Mucosa of rectum (tissue), 2 donors: ENCODE measurements at regions not wholly inside any gene's neighbourhood (a gene's known extent, or its start where the extent isn't known, plus 50 kb on each side); places are given as distances from the start of the nearest gene placed in this dataset.
"Not testable (repeated sequence)": the region's sequence is repeated elsewhere in the genome, so short reads cannot be mapped to it uniquely, and the experiment has no call there.

Source experiments
- H3K27ac ChIP-seq, 2 donors: one replicate each; pipeline ENCODE4 v1.7.0; 2013; ENCODE audit warnings: inconsistent platforms in 2 of 2, low read depth in 2 of 2, low read length in 2 of 2
- H3K27me3 ChIP-seq, 2 donors: one replicate each; pipeline ENCODE4 v1.7.0; 2013; ENCODE audit warnings: low read length in 2 of 2; ENCODE audit not compliant: control insufficient read depth in 2 of 2, insufficient read depth in 2 of 2
- H3K36me3 ChIP-seq, 2 donors: one replicate each; pipeline ENCODE4 v1.7.0; 2013; ENCODE audit warnings: low read length in 2 of 2; ENCODE audit not compliant: control insufficient read depth in 2 of 2, insufficient read depth in 2 of 2
- H3K4me1 ChIP-seq, 2 donors: one replicate each; pipeline ENCODE4 v1.7.0; 2013; ENCODE audit warnings: low read length in 2 of 2, mild to moderate bottlenecking in 1 of 2; ENCODE audit not compliant: control insufficient read depth in 2 of 2, insufficient read depth in 2 of 2
- H3K4me3 ChIP-seq, 2 donors: one replicate each; pipeline ENCODE4 v1.7.0; 2013; ENCODE audit warnings: low read length in 2 of 2
- H3K9ac ChIP-seq, 2 donors: one replicate each; pipeline ENCODE4 v1.7.0; 2013; ENCODE audit warnings: low read length in 2 of 2, low read depth in 1 of 2, mild to moderate bottlenecking in 1 of 2
- H3K9me3 ChIP-seq, 2 donors: one replicate each; pipeline ENCODE4 v1.7.0; 2013; ENCODE audit warnings: low read length in 2 of 2; ENCODE audit not compliant: control insufficient read depth in 2 of 2
- donor health status: healthy.
- donor health status: Normal muscosa, but diverticular disease.

DNA sequence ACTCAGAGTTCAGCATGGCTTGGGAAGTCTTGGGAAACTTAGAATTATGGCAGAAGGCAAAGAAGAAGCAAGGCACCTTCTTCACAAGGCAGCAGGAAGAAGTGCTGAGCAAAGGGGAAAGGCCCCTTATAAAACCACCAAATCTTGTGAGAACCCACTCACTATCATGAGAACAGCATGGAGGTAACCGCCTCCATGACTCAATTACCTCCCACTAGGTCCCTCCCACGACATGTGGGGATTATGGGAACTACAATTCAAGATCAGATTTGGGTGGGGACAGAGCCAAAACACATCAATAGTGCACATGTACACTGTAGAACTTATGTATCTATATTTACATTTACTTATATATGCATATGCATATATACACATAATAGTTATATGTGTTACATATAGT is 565.3 kb upstream of the NR2F2 start:
- Histone ChIP-seq H3K27ac (no peak overlapping the region), H3K9me3 (no peaks in the 10 kb centered on the region), H3K9ac (no peak overlapping the region), H3K4me1 (no peaks in the 10 kb centered on the region), H3K36me3 (no peaks in the 10 kb centered on the region), H3K4me3 (no peak overlapping the region), H3K27me3 (no peaks in the 10 kb centered on the region)

DNA sequence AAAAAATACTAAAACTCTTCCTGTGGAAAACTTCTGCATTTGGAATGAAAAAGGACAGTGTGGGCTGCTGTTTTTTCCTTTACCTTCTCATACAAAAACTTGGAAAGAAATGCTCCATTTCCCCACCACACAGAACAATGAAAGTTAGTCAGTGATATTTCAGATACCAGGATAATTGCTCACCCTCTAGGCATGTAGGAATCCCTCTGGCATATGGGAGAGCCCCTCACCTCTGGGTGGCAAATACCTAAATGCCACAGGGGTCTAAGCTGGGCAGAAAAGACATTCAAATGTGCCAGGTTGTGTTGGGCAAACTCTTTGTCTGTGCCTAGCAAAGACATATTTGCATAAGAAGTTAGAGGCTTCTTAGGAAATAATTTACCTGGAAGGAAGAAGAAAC is 560.3 kb upstream of the NR2F2 start:
- Histone ChIP-seq H3K36me3 (no peaks in the 10 kb centered on the region), H3K27ac (no peak overlapping the region), H3K4me3 (no peak overlapping the region), H3K4me1 (no peaks in the 10 kb centered on the region), H3K27me3 (no peaks in the 10 kb centered on the region), H3K9me3 (no peaks in the 10 kb centered on the region), H3K9ac (no peak overlapping the region)

DNA sequence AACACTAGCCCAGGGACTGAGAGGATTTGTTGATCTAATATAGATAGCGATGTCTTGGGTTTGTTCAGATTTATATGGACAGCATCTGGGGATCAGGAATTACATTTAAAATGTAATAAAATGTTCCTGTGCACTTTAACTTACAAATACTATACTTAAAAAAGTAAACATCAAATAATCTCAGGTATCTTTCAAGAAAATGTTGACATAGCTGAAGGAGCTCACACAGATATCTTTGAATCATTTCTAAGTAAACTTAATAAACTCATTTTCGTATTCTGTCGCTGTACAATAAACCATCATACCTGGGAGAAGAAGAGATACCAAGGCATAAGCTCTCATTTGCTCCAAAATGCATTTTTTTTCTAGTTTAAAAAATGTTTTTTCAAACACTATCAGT is 557.5 kb upstream of the NR2F2 start:
- H3K36me3 ChIP-seq, result no peaks in the 10 kb centered on the region
- H3K4me3 ChIP-seq, result no peak overlapping the region
- no peak overlapping the region for H3K27ac ChIP-seq
- no peak overlapping the region for H3K9ac ChIP-seq
- H3K9me3 ChIP-seq, result peaks cover 0 to 1% of the 10 kb centered on the region in 2 donors
- H3K4me1 ChIP-seq, result no peaks in the 10 kb centered on the region
- no peaks in the 10 kb centered on the region for H3K27me3 ChIP-seq

DNA sequence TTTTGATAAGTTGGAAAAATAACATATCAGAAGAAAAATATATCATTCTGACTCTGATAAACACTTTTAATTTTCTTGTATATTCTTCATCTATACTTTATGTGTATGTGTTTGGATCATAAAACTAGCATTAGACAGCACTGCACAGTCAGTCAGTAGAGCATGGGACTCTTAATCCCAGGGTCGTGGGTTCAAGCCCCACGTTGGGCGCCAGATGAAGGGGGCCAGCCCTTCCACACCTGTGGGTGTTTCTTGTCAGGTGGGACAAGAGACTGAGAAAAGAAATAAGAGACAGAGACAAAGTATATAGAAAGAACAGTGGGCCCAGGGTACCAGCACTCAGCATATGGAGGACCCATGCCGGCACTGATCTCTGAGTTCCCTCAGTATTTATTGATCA is 546.0 kb upstream of the NR2F2 start:
- no peaks in the 10 kb centered on the region for H3K4me1 ChIP-seq
- H3K9me3 ChIP-seq, result peaks cover 4 to 13% of the 10 kb centered on the region in 2 donors
- no peak overlapping the region for H3K9ac ChIP-seq
- H3K36me3 ChIP-seq, result no peaks in the 10 kb centered on the region
- no peak overlapping the region for H3K27ac ChIP-seq
- no peak overlapping the region for H3K4me3 ChIP-seq
- H3K27me3 ChIP-seq, result no peaks in the 10 kb centered on the region

DNA sequence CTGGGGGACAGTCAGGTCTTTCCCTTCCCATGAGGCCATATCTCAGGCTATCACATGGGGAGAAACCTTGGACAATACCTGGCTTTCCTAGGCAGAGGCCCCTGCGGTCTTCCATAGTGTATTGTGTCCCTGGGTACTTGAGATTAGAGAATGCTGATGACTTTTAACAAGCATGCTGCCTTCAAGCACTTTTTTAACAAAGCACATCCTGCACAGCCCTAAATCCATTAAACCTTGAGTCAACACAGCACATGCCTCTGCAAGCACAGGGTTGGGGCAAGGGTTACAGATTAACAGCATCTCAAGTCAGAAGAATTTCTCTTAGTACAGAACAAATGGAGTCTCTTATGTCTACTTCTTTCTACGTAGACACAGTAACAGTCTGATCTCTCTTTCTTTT is 545.2 kb upstream of the NR2F2 start:
- not testable (repeated sequence) for H3K4me3 ChIP-seq, H3K27ac ChIP-seq, H3K36me3 ChIP-seq, H3K27me3 ChIP-seq, H3K4me1 ChIP-seq, H3K9ac ChIP-seq
- H3K9me3 ChIP-seq, result peaks cover 4 to 13% of the 10 kb centered on the region in 2 donors

DNA sequence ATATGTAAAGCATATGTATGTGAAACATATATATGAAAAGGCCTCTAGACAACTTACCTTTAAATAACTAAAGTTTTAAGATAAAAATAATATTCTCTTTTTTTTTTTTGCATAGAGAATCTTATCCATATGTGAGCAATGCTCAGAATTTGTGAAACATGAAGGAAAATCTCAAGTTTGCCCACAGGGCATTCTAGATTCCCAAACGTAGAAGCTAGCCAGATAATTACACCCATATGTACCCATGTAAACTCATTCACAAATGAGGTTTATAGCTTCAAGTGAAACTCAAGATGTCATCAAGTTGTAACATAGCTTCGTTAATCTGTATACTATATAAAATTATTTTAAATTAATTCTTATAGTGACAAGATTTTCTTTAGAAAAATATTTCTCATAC is 537.3 kb upstream of the NR2F2 start:
- no peak overlapping the region for H3K9ac ChIP-seq
- H3K27me3 ChIP-seq, result no peaks in the 10 kb centered on the region
- no peaks in the 10 kb centered on the region for H3K36me3 ChIP-seq
- no peak overlapping the region for H3K4me3 ChIP-seq
- H3K4me1 ChIP-seq, result no peaks in the 10 kb centered on the region
- no peak overlapping the region for H3K27ac ChIP-seq
- H3K9me3 ChIP-seq, result no peaks in the 10 kb centered on the region

DNA sequence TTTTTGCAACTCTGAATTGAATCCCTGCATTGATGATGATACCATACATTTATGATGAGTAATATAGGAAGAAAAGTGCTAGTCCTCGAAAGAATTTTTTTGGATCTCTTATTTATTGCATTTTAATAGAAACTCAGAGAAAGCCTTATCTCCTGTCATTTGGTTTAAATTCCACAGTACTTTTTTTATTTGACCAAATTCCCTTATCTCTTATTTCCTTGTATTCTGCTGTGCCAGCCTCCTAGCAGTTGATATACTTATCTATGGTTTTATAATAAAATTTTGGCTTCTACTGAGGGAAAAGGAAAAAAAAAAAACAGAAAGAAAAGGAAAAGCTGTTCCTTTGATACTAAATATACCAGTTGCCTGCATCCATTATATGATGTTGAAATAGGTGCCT is 535.1 kb upstream of the NR2F2 start:
- no peak overlapping the region for H3K27ac ChIP-seq
- no peak overlapping the region for H3K9ac ChIP-seq
- H3K4me1 ChIP-seq, result no peaks in the 10 kb centered on the region
- H3K27me3 ChIP-seq, result no peaks in the 10 kb centered on the region
- H3K9me3 ChIP-seq, result no peaks in the 10 kb centered on the region
- no peak overlapping the region for H3K4me3 ChIP-seq
- H3K36me3 ChIP-seq, result no peaks in the 10 kb centered on the region

DNA sequence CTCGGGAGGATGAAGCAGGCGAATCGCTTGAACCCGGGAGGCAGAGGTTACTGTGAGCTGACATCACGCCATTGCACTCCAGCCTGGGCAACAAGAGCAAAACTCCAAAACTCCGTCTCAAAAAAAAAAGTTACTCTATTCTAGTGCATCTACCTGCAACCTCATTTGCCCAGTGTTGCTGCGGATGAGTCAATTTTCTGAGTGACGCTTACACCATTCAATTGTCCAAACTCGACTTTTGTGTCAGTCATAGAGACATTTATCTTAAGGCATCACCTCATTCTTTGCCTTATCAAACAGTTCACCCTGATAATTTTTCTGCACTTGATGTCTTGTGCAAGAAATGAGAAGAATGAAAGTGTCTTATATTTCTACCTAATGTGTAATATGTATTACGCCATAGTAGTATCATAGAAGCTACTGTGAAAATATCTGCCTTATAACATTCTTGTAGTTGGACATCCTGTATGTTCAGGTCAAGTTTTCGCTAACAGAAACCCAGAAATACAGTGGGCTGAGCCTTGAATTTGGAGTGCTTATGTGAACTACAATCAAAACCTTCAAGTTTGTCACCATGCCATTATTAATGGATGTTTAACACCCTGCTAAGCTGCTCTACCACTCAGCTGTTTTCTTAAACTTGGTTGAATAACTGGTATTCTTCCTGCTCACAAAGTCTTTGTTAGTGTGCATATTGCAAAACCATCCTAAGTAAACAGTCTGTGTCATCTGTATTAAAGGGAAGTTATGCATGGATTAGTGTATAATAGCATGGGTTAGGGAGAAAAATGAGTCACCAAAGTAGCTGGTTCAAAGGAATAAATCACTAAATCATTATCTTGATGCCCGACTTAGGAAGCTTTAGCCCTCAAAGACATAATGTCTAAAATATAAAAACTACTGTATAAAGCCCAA is 531.0 kb upstream of the NR2F2 start:
- Histone ChIP-seq H3K27me3 (no peaks in the 10 kb centered on the region), H3K9ac (no peak overlapping the region), H3K4me3 (no peak overlapping the region), H3K36me3 (no peaks in the 10 kb centered on the region), H3K4me1 (no peaks in the 10 kb centered on the region), H3K27ac (no peak overlapping the region), H3K9me3 (no peaks in the 10 kb centered on the region)

DNA sequence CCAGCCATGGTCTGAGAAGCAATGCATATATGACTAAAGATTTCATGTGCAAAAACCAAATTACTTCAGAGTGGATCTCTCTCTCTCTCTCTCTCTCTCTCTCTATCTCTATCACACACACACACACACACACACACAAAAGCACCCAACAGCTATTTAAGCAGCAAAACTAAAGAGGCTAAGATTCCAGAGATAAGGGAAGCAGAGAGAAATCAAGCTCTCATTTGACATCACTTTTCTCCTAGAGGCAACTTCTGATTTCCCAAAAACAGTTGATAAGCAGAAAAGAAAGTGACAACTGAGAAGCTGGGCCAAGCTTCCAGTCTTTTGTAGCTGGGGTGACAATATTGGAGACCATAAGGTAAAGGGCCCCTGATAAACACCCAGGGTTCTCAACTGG is 526.0 kb upstream of the NR2F2 start:
- no peaks in the 10 kb centered on the region for H3K27me3 ChIP-seq
- no peaks in the 10 kb centered on the region for H3K9me3 ChIP-seq
- no peaks in the 10 kb centered on the region for H3K4me1 ChIP-seq
- no peak overlapping the region for H3K9ac ChIP-seq
- H3K4me3 ChIP-seq, result no peak overlapping the region
- H3K36me3 ChIP-seq, result no peaks in the 10 kb centered on the region
- H3K27ac ChIP-seq, result no peak overlapping the region

DNA sequence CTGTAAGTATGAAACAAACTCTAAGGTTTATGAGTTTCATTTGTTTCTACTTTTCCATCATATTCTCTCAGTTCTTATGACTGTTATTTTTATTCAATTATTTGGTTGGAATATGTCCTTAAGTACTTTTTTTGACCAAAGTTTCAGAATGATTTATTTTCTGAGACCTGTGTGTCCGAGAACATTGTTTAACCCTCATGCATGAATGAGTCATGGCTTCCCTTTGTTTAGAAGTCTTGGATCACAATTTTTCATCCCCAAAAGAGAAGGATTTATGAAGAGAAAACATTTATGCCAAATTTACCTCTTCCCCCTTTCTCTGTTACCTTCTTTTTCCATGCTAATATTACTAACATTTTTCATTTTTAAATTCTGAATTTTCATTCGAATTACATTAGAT is 518.0 kb upstream of the NR2F2 start:
- Histone ChIP-seq H3K27ac (no peak overlapping the region), H3K4me3 (no peak overlapping the region), H3K9ac (no peak overlapping the region), H3K36me3 (no peaks in the 10 kb centered on the region), H3K4me1 (no peaks in the 10 kb centered on the region), H3K9me3 (peaks cover 0 to 7% of the 10 kb centered on the region in 2 donors), H3K27me3 (no peaks in the 10 kb centered on the region)
